ENCODE measurements at regions not wholly inside any gene's neighbourhood (a gene's known extent, or its start where the extent isn't known, plus 50 kb on each side); places are given as distances from the start of the nearest gene placed in this dataset.

- Histone ChIP-seq H3K36me3 (ENCODE audit: control insufficient read depth in 4 of 4, insufficient read depth in 3 of 4, low read depth in 1 of 4, low read length in 3 of 4) (no peaks in the 10 kb centered on the region), H3K9ac (ENCODE audit: low read depth in 1 of 2, low read length in 2 of 2) (no peak overlapping the region), H3K27me3 (ENCODE audit: control insufficient read depth in 4 of 4, insufficient read depth in 4 of 4, low read length in 3 of 4) (no peaks in the 10 kb centered on the region), H3K4me1 (ENCODE audit: control insufficient read depth in 4 of 4, insufficient read depth in 4 of 4, low read length in 3 of 4) (no peaks in the 10 kb centered on the region), H3K4me3 (ENCODE audit: low read depth in 1 of 3, low read length in 3 of 3) (no peak overlapping the region), H3K9me3 (ENCODE audit: control insufficient read depth in 4 of 4, low read length in 3 of 4) (no peaks in the 10 kb centered on the region), H3K27ac (ENCODE audit: low read depth in 1 of 2, low read length in 2 of 2) (no peak overlapping the region)
- DNase-seq (ENCODE audit: low spot score) = no peak
- TF ChIP-seq GABPA (IDR thresholded peaks at IDR 0.05 in 1 of 2, conservative IDR thresholded peaks at IDR 0.05 in 1 of 2) (no peak), FOXA1 (IDR thresholded peaks at IDR 0.05) (no peak), RXRA (IDR thresholded peaks at IDR 0.05) (no peak), EGR1 (IDR thresholded peaks at IDR 0.05; ENCODE audit: low read depth in 2 of 2) (no peak)
- WGBS = 84% methylated on average over 4 of the region's 4 CpGs
These were observed 57.8 kb upstream of the C1QTNF9B start for GRCh38 chr13:23955064-23955463.

GRCh38 chr13:23956106-23956505, 58.8 kb upstream of the C1QTNF9B start:
- Histone ChIP-seq H3K27me3 (ENCODE audit: control insufficient read depth in 4 of 4, insufficient read depth in 4 of 4, low read length in 3 of 4) (no peaks in the 10 kb centered on the region), H3K9me3 (ENCODE audit: control insufficient read depth in 4 of 4, low read length in 3 of 4) (no peaks in the 10 kb centered on the region), H3K27ac (ENCODE audit: low read depth in 1 of 2, low read length in 2 of 2) (no peak overlapping the region), H3K9ac (ENCODE audit: low read depth in 1 of 2, low read length in 2 of 2) (no peak overlapping the region), H3K36me3 (ENCODE audit: control insufficient read depth in 4 of 4, insufficient read depth in 3 of 4, low read depth in 1 of 4, low read length in 3 of 4) (no peaks in the 10 kb centered on the region), H3K4me1 (ENCODE audit: control insufficient read depth in 4 of 4, insufficient read depth in 4 of 4, low read length in 3 of 4) (no peaks in the 10 kb centered on the region), H3K4me3 (ENCODE audit: low read depth in 1 of 3, low read length in 3 of 3) (no peak overlapping the region)
- DNase-seq (ENCODE audit: low spot score) = no peak
- TF ChIP-seq YY1 (IDR thresholded peaks at IDR 0.05) = no peak
- no peak for TF ChIP-seq GABPA (IDR thresholded peaks at IDR 0.05 in 1 of 2, conservative IDR thresholded peaks at IDR 0.05 in 1 of 2)
- TF ChIP-seq HNF4G (IDR thresholded peaks at IDR 0.05) = no peak
- TF ChIP-seq JUND (IDR thresholded peaks at IDR 0.05) = no peak
- TF ChIP-seq FOXA2 (IDR thresholded peaks at IDR 0.05) = no peak
- TF ChIP-seq SP1 (IDR thresholded peaks at IDR 0.05) = no peak
- 45% methylated on average over 4 of the region's 4 CpGs for WGBS

- H3K27ac ChIP-seq (ENCODE audit: low read depth in 1 of 2, low read length in 2 of 2) = no peak overlapping the region
- no peak overlapping the region for H3K9ac ChIP-seq (ENCODE audit: low read depth in 1 of 2, low read length in 2 of 2)
- no peak overlapping the region for H3K4me3 ChIP-seq (ENCODE audit: low read depth in 1 of 3, low read length in 3 of 3)
- H3K36me3 ChIP-seq (ENCODE audit: control insufficient read depth in 4 of 4, insufficient read depth in 3 of 4, low read depth in 1 of 4, low read length in 3 of 4) = no peaks in the 10 kb centered on the region
- no peaks in the 10 kb centered on the region for H3K9me3 ChIP-seq (ENCODE audit: control insufficient read depth in 4 of 4, low read length in 3 of 4)
- no peaks in the 10 kb centered on the region for H3K27me3 ChIP-seq (ENCODE audit: control insufficient read depth in 4 of 4, insufficient read depth in 4 of 4, low read length in 3 of 4)
- TF ChIP-seq JUND (IDR thresholded peaks at IDR 0.05) (no peak), RXRA (IDR thresholded peaks at IDR 0.05) (no peak), HNF4G (IDR thresholded peaks at IDR 0.05) (no peak), REST (IDR thresholded peaks at IDR 0.05) (no peak), MAX (IDR thresholded peaks at IDR 0.05) (no peak), EGR1 (IDR thresholded peaks at IDR 0.05; ENCODE audit: low read depth in 2 of 2) (no peak), NR2F2 (IDR thresholded peaks at IDR 0.05) (no peak), FOXA2 (IDR thresholded peaks at IDR 0.05) (no peak), RAD21 (IDR thresholded peaks at IDR 0.05) (no peak)
- TF ChIP-seq, protein P1, sequence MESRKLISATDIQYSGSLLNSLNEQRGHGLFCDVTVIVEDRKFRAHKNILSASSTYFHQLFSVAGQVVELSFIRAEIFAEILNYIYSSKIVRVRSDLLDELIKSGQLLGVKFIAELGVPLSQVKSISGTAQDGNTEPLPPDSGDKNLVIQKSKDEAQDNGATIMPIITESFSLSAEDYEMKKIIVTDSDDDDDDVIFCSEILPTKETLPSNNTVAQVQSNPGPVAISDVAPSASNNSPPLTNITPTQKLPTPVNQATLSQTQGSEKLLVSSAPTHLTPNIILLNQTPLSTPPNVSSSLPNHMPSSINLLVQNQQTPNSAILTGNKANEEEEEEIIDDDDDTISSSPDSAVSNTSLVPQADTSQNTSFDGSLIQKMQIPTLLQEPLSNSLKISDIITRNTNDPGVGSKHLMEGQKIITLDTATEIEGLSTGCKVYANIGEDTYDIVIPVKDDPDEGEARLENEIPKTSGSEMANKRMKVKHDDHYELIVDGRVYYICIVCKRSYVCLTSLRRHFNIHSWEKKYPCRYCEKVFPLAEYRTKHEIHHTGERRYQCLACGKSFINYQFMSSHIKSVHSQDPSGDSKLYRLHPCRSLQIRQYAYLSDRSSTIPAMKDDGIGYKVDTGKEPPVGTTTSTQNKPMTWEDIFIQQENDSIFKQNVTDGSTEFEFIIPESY (IDR thresholded peaks at IDR 0.05) = no peak
- no peak for DNase-seq (ENCODE audit: low spot score)
- H3K4me1 ChIP-seq (ENCODE audit: control insufficient read depth in 4 of 4, insufficient read depth in 4 of 4, low read length in 3 of 4) = no peaks in the 10 kb centered on the region
- 72% methylated on average over 4 of the region's 4 CpGs for WGBS
These were observed 60.7 kb upstream of the C1QTNF9B start for GRCh38 chr13:23957981-23958380.
